ENCODE measurements at regions not wholly inside any gene's neighbourhood (a gene's known extent, or its start where the extent isn't known, plus 50 kb on each side); places are given as distances from the start of the nearest gene placed in this dataset.
"Not testable (repeated sequence)": the region's sequence is repeated elsewhere in the genome, so short reads cannot be mapped to it uniquely, and the experiment has no call there.

DNA sequence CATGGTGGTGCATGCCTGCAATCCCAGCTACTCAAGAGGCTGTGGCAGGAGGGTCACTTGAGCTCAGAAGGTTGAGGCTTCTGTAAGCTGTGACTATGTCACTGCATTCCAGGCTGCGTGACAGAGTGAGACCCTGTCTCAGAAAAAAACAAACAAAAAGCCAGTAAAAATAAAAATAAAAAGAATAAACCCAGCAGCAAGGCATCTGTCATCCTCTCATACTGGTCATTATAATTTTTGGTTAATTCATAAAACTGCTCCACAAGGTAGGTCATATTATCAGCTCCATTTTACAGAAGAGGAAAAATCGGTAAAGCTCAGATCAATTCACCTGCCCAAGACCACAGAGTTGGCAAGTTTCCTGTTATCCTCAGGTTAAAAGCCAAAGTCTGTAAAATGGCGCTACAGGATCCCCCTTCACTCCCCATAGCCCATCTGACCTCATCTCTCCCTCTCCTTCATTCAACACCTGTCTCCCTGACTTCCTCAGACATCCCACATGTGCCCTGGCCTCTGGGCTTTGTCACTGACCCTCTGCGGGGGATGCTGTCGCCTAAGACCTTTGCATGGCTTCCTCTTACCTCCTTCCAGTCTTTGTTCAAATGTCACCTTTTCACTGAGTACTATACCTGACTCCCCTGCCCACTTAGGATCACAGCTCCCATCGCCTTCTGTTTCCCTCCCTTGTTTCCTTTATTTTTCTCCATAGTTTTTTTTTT lies 213.2 kb upstream of the ZNF217 start:
- H3K4me3 ChIP-seq (ENCODE audit: low read depth, low read length): no peak overlapping the region
- TF ChIP-seq CTCF (conservative IDR thresholded peaks at IDR 0.05; ENCODE audit: low read depth, low read length): no peak
- DNase-seq (ENCODE audit: low read depth): no peak

DNA sequence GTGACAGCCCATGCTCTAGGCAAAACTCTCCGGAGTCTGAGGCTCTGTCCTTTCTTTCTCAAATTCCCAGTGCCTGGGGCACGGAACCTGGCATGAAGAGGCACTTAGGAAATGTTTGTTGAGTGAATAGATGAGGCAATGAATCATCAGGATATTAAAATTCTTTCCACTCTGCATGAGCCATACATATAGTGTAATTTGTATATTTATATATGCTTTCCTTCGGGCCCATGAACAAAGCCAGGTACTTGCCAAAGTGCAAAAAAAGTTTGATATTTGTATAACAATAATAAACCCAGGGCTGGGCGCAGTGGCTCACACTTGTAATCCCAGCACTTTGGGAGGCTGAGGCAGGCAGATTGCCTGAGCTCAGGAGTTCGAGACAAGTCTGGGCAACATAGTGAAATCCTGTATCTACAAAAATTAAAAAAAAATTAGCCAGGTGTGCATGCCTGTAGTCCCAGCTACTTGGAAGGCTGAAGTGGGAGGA lies 212.3 kb upstream of the ZNF217 start:
- no peak overlapping the region for H3K4me3 ChIP-seq (ENCODE audit: low read depth, low read length)
- no peak for TF ChIP-seq CTCF (conservative IDR thresholded peaks at IDR 0.05; ENCODE audit: low read depth, low read length)
- DNase-seq (ENCODE audit: low read depth): peak; percentile 37

DNA sequence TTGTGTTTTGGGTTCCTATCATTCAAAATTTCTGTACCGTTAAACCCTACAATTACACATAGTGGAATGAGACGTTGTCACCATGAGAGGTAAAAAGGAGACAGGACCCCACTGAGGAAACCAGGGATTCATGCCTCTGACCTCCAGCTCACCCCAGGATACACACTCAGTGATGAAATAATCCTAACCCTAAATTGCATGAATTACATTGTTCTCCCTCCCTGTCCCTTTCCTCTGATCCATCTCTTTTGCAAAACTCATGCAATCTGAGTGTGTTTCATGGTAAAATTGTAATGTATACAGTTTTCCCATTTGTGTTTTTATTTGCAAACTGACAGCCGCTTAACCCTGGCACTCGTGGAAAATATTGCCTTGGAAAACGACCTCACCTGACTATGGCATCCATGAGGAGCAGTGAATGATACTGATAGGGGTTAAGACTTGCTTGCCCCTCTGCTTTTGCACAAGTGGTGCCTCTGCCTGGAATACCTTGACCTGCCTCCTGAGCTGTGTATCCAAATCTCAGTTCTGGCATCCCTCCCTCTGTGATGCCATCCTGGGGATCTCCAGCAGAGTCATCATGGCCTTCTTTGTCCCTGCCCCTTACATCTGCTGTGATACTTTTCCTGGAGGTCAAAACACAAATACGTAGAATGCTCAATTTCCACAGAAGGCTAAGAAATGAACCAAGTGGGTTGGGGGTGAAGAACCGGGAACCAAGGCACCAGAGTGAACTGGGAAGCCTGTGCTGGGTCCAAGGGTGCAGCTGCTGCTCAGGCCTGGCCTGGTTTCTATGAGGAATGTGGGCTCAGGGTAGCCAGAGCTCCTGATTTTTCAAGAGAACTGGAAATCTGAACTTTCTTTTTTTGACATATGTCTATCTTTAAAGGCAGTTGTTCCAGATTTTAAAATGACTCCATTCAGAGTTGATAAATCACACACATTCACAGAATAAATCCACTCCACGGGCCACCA lies 211.6 kb upstream of the ZNF217 start:
- TF ChIP-seq CTCF (conservative IDR thresholded peaks at IDR 0.05; ENCODE audit: low read depth, low read length): no peak
- DNase-seq (ENCODE audit: low read depth): no peak
- H3K4me3 ChIP-seq (ENCODE audit: low read depth, low read length): no peak overlapping the region

GRCh38 chr20:53804308-53804707 lies 210.7 kb upstream of the ZNF217 start:
- H3K4me3 ChIP-seq (ENCODE audit: low read depth, low read length); DNase-seq (ENCODE audit: low read depth): not testable (repeated sequence)

GRCh38 chr20:53803492-53804155 lies 210.0 kb upstream of the ZNF217 start:
- no peak for TF ChIP-seq CTCF (conservative IDR thresholded peaks at IDR 0.05; ENCODE audit: low read depth, low read length)
- H3K4me3 ChIP-seq (ENCODE audit: low read depth, low read length): no peak overlapping the region
- no peak for DNase-seq (ENCODE audit: low read depth)

- DNase-seq (ENCODE audit: low read depth): no peak
- H3K4me3 ChIP-seq (ENCODE audit: low read depth, low read length): no peak overlapping the region
These were observed 208.2 kb upstream of the ZNF217 start for GRCh38 chr20:53801609-53802370.

More at GRCh38 chr20:53801609-53802370, 208.2 kb upstream of the ZNF217 start:
- no peak for TF ChIP-seq CTCF (conservative IDR thresholded peaks at IDR 0.05; ENCODE audit: low read depth, low read length)

Data from choroid plexus epithelial cell (primary cell).